H4 (cell line): ENCODE measurements at regions not wholly inside any gene's neighbourhood (a gene's known extent, or its start where the extent isn't known, plus 50 kb on each side); places are given as distances from the start of the nearest gene placed in this dataset.
A peak's percentile ranks its signal among the peaks of the same experiment; 100 is the strongest.

Source experiments
- DNase-seq: peaks from one replicate; pipeline ENCODE4 v3.0.0-alpha.2; 2015; ENCODE audit warnings: low spot score

DNA sequence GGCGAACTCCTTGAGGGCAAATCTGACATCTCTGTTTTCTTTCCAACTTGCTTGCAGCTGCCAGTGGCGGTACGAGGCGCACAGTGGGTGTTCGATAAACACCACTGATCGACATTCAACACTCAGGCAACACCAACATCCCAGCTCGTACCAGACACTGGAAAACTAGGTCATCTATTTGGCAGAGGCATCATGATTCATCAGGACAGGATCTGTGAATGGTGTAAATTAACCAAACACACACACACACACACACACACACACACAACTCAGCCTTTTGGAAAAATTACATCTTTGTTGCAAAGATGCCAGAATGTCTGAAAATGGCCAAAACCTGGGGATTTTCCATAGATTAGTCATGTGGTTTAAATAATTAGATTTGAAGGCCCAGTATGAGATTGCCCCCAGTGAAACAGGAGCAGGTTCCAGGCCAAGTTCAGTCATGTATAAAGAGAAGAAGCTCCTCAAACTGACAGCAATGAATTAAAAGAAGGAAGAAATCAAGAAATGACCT is 150.5 kb upstream of the NCKAP5 start:
- DNase-seq: peak; percentile 72

DNA sequence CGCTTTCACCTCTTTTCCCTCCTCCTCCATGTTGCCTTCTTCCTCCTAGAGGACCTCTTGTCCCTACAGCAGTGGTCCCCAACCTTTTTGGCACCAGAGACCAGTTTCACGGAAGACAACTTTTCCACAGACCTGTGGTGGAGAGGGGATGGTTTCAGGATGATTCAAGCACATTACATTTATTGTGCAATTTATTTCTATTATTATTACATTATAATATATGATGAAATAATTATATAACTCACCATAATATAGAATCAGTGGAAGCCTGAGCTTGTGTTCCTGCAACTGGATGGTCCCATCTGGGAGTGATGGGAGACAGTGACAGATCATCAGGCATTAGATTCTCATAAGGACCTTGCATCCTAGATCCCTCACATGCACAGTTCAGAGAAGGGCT is 152.2 kb upstream of the NCKAP5 start:
- DNase-seq: no peak

DNA sequence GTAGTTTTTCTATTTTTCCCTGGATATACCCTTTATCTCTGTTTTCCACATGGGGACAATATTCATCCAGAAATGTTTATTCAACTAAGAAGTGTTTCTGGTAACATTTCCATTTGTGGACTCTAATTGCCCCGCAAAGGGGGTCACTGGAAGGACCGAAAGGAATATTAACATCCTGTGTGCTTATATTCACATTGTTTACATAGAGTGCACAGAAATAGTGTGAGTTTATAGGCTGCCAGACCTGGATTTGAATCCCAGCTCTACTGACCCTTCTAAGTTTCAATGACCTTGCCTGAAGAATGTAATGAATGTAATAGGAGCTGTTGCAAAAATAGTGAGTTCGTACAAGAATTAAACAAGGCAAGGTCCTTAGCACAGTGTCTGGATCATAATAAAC is 152.9 kb upstream of the NCKAP5 start:
- no peak for DNase-seq

DNA sequence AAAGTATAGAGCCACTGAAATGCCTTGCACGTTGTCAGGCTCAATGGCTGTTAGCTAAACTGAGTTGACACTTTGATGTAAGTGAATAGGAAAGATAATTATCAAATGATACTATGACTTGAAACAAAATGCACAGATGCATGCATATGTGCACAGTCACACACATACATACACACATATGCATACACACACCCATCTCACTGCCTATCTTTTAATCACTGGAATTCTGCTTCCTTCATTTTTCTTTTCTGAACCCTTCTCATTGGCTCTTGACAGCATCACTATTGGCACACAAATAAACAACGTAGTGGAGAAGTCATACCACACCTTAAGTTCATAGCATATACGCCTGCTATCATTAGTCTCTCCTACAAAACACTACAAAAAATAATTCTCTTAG is 154.9 kb upstream of the NCKAP5 start:
- no peak for DNase-seq

DNA sequence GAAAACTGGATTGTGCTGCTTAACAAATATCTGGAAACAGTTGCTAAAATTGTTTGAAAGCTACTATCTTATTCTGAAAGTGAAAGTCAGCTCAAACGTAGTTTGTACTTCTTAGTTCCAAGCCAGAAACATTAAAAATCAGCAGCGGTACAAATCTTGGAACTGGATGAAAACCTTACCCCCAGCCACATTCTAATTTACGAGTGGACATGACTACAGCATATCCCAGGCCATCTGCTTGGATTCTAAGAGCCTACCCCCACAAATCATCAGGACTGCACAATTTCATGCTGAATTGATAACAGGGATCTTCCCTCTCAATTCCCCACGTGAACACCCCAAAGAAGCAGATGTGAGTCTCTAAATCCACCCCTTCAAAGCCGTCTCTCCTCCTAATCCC is 158.7 kb upstream of the NCKAP5 start:
- no peak for DNase-seq

DNA sequence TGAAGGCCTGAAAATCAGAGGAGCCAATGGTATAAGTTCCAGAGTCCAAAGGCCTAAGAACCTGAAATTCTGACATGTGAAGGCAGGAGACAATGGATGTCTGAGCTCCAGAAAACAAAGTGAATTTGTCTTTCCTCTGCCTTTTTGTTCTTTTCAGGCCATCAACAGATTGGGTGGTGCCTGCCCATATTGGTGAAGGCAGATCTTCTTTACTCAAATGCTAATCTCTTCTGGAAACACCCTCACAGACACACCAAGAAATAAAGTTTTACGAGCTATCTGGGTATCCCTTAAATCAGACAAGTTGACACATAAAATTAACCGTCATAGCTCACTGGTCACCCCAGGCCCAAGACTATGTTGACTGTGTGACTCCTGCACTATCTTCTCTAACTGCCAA is 163.8 kb upstream of the NCKAP5 start:
- DNase-seq: no peak

DNA sequence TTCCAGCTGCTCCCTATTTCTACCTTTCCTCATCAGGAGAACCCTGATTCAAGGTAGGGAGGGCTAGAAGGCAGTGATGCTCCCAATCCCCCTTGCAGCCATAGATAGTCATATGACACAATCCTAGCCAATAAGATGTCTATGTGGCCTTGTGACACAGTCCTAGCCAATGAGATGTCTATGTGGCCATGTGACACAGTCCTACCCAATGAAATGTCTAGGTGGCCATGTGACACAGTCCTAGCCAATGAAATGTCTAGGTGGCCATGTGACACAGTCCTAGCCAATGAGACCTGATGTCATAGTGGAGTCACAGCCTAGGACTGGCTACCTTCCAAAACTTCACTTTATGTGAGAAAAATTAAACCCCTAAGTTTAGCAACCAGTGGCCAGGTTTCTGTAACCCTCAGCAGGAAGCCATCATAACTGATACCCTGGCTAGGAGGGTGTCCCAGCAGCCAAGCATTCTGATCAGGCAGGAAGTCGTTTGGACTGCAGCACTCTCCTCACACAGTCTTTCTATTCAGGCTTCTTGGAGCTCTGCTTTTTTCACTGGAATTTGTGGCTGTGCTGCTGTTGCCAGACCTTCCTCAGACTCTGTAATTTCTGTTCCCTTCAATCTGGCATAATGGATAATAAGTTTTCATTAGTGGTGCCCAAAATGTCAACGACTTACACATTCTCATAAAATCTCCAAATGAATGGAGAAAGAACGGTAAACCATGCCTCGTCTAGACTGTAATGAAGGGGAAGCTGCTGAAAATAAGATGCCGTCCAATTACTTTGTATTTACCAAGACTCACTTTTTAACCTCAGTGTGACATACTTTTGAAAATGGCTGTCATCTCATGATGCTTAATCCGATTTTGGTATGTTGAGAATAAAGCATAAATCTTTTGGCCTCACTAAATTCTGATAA is 165.0 kb upstream of the NCKAP5 start:
- no peak for DNase-seq

DNA sequence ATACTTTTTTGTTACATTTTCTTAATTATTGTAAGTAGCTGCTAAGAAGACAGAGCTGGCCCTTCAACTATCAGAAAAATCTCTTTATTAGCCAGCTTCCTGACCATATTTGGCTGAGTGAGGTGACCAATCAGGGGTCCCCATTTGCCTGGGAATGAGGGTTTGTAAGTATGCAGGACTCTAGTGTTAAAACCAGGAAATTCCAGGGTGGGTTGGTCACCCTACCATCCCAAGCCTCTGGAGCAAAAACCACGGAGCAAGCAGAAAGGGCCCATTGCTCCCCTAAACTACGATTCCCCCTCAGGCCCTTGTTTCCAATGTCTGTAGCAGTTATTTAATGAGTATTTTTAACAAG is 165.6 kb upstream of the NCKAP5 start:
- no peak for DNase-seq

DNA sequence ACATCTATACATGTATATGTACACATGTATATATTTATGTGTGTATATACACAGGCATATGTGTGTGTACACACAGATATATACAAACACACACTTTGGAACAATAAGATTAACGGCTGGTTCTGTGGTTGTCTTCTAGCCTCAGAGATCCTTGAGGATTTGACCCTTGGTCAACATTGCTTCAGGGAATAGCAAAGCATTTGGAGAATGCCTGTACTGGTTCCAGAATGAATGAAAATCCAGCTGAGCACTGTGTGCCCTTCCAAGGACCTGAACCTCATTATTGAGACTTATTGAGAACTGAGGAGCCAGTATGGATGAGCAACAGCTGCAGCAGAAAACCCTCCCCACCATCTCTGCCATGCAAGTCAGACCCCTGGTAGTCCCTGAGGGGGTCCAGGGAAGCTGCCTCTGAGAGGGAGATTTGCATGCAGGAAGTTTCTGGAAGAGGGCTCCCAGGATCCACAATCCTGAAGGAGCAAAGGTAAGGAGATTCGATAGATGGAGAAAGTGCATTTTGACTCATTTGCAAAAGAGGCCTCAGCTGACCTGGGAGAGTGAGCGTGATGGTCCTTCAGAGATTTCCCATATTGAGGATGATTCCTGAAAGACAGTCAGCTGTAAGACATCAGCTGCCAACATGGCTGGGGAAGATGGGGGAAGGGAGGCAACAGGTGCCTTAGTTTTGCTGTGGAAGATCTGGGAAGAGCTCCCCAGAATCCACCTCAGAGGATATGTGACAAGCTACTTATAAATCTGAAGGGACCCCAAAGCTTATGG is 166.6 kb upstream of the NCKAP5 start:
- DNase-seq: no peak

DNA sequence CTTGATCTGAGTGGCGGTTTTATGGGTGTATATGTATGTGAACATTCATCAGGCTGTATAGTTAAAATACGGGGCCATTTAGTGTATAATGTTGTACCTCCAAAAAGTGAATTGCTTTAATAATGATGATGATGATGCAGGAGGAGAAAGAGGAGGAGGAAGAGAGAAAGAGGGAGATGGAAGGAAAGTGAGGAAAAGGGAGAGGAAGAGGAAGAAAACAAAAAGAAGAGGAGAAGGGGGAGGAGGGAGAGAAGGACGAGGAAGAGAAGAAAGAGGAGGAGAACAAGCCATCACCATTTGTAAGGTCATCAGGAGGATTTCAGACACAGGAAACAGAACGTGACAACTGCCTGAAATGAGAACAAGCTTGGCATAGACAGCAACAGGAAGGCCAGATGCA is 168.4 kb upstream of the NCKAP5 start:
- no peak for DNase-seq

DNA sequence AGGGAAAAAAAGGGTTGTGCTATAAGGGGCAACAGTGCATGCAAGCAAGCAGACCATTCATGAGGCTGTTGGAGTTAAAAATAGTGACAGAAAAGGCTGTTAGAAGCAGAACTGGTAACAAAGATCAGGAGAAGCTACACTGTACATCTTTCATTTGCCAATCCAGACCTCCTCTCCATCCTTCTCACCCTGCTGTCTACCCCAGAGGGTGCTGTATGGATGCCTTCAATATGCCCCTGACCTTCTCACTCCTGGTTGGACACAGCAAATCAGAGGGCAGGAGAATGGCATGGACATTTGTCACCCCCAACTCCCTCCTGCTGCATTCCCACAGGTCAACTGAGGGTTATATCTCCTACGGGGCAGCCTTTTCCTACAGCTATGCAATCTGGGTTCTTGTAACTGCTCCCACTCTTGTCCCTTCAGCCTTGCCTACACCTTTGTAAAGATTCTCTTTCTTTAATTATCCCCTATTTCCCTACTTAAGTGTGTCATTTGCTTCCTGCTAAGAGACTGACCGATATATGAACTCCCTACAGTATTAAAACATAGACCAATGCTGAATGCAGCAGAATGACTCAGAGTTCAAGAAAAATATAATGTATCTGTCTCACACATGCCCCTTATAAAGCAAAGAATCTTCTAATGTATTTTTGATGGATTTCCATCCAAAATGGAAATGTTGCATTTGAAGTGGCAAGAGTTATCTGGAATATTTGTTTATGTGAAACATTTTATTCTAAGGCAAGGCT is 169.2 kb upstream of the NCKAP5 start:
- DNase-seq: no peak

DNA sequence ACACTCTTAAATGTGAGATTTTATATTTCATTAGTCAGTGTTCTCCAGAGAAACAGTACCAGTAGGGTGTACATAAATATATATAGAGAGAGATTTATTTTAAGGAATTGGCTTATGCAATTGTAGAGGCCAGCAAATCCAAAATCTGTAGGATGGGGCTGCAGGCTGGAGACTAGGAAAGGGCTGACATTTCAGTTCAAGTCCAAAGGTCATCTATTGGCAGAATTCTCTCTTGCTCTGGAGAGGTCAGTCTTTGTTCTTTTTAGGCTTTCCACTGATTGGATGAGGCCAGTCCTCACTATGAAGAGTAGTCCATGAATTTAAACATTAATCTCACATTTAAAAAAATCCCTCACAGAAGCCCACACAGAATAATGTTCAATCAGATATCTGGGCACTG is 170.8 kb upstream of the NCKAP5 start:
- DNase-seq: no peak

DNA sequence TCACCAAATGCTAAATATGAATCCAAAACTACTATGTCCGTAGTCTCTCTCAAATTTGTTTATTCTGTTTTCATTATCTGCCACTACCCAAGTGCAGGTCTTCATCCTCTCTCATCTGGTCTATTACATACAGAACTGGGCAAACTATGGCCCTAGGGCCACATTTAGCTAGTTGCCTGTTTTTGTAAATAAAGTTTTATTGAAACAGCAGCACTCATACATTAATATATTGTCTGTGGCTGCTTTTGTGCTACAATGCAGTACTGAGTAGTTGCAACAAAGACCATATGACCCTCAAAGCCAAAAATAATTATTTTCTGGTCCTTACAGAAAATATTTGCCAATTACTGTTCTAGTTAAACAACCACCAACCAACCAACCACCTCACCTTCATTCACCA is 172.2 kb upstream of the NCKAP5 start:
- DNase-seq: no peak

DNA sequence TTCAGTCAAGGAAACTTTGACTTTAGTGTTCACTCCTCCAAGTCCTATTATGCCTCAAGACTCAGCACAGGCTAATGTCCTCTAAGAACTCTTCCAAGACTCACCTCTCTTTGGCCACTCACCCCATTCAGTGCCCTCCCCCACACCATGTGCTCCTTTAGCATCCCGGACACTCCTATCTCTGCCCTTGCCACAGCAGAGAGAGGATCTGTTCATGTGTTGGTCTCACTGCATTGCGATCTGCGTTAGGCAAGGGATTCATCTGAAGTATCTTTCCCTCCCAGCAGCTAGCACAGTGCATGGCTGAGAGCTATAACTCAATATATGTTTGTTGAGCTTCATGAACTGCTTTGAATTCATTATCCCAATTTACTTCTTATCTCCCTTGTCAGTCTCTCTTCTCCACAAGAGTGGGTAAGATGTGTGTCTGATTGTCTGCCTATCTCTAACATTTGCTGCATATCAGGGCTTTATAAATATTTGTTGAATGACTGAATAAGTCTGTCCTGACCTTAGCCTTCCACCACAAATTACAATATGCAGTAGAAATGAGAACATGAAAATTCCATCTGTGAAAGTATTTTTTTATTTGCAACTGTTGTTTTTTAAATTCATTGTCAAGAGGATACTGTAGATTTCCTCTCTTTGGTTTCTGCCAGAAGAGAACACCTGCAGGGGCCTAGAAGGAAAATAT is 179.9 kb upstream of the NCKAP5 start:
- no peak for DNase-seq

DNA sequence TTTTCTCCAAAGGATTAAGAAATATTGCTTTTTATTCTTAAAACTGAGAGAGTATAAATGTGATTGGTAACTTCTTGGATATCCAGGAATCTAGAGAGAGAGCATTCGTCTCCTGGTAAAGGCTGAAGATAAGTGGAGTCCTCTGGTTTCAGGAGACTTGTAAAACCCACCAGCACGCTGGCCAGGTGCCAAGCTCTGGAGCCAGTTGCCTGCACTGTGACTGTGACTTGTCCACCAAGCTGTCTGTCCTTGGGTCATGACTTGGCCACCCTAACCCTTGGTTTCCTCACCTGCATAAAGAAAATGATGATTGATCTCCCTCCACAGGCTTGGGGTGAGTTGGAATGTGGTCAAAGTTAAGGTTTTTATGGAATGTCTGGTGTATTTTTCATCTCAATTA is 185.4 kb upstream of the NCKAP5 start:
- no peak for DNase-seq

DNA sequence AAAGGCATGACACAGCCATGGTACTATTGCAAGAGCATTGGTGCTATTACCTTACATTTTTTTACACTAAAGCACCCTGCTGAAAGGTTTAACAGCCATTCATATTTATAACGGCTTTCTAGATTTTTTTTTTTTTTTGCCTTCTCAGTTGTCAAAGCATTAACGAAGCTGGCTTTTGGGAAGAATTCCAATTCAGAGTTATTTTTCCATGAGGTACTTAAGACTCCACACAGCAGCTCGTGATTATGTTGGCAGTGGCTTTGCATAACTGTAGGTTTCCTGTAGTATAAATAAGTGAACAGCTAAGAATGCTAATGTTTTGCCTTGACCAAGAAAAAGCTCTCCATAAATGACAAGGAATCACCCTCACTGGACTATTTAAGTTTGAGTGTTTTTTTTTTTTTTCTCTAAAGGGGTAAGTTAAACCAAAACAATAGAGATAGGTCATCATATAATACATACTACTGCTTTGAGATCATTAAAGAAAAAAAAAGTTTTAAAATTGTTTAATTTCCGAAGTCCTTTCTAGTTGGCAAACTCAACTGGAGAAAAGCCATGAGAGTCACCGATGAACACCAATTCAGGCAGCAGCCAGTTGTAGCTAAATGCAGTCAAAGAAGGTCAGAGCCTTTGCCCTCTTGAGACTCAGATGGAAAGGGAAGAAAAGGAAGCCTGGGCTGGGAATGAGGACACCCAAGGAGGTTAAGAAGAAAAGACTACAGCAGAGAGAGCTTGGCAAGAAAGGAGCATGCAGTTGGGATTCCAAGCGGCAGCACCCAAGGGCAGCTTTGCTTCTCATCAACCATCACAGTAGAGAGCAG is 187.4 kb upstream of the NCKAP5 start:
- peak; percentile 93 for DNase-seq

DNA sequence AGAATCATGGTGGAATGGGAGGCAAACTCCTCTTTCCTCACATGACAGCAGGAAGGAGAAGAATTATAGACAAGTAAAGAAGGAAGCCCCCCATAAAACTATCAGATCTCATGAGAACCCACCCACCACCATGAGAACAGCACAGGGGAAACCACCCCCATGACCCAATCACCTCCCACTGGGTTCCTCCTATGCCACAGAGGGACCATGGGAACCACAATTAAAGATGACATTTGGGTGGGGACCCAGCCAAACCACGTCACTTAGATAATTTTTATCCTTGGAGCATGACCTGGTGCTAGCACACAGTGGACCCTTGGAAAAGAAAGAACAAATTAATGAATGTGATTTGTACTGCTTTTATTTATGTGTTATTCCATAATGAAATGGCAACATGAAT is 188.6 kb upstream of the NCKAP5 start:
- DNase-seq: no peak

DNA sequence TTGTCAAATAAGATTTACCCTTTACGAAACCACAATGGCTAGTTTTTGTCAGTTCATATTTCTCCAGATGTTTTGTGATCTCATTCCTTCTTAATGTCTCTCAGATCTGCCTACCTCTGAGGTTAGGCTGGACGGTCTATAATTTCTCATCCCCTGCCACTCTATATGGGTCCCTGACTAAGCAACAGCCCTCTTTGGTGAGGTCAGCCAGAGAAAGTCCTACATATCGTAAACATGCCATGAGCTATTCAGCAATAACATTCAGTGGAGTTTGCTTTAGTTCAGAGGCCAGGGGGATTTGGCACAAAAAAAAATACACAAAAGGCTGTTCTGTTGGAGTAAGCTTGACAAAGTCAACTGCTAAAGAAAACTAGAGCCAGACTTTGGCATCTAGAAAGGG is 192.1 kb upstream of the NCKAP5 start:
- peak; percentile 74 for DNase-seq

DNA sequence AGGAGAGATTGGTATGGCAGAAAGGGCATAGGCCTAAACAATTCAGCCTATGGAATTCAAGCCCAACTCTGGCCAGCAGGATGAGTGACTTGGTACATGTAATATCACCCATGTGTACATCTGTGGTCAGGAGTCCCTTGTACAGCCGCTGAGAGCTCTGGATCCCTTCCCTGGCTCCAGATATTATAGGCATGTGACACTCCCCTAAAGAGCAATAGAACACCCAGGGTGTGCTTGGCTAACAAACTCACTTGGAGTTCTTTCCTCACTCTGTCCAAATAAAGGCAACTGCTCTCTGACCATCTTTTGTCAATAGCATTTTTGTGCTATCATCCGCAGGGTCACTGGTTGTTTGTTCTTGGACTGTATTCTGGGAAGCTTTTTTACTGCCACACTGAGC is 197.4 kb upstream of the NCKAP5 start:
- peak; percentile 10 for DNase-seq

DNA sequence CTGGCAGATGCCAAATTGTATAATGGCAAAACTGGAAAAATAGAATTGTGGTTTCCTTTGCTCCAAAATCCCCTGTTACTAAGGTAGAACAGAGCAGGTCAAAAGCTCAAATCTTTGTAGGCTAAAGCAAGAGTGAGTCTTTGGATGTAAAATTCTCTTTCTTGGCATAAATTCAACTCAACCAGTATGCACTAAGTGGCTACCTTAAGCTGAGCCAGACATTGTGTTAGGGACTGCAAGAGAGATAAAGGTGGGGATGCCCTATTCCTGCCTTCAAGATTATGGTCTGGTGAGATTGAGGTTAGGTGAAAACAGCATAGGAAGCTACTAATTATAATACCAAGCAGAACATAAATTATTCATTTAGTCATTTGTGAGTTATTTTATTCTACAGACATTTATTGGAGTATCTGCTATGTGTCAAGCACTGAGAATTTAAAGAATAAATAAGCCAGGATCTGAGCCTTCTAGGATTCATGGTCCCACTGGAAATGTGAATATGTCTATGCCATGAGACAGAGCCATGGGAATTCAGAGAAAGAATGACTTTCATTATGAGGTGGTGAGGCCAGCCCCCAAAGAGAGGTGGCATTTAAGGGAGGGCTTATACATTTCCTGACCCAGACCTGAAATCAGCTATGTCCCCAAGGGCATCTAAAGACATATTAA is 198.0 kb upstream of the NCKAP5 start:
- no peak for DNase-seq
